Tibial artery (tissue), 4 donors: ENCODE measurements at regions not wholly inside any gene's neighbourhood (a gene's known extent, or its start where the extent isn't known, plus 50 kb on each side); places are given as distances from the start of the nearest gene placed in this dataset.

ENCODE experiments used
- DNase-seq, 2 donors: peaks; one replicate each; pipeline ENCODE4 v3.0.0-alpha.2; 2019
- H3K27ac ChIP-seq, 2 donors: fragments of 200-600 bp; sonication (generic) in 1 of 2; 1 replicate in 1 of 2; 2 replicates in 1 of 2; pipeline ENCODE4 v1.5.1; 2018 to 2019; ENCODE audit warnings: mild to moderate bottlenecking in 1 of 2
- H3K27me3 ChIP-seq, 2 donors: fragments of 200-600 bp; sonication (generic) in 1 of 2; one replicate each; pipeline versions ENCODE4 v1.5.1 to v1.6.0; 2016 to 2019
- H3K36me3 ChIP-seq, 3 donors: fragments of 200-600 bp; sonication (generic) in 2 of 3; one replicate each; pipeline ENCODE4 v1.5.1; 2016 to 2019; ENCODE audit warnings: mild to moderate bottlenecking in 2 of 3
- H3K4me1 ChIP-seq, 4 donors: fragments of 200-600 bp; sonication (generic) in 2 of 4; 1 replicate in 3 of 4; 2 replicates in 1 of 4; pipeline ENCODE4 v1.5.1; 2016 to 2019
- H3K4me3 ChIP-seq, 2 donors: fragments of 200-600 bp; sonication (generic) in 1 of 2; 1 replicate in 1 of 2; 2 replicates in 1 of 2; pipeline ENCODE4 v1.5.1; 2018 to 2019; ENCODE audit warnings: mild to moderate bottlenecking in 2 of 2
- H3K9me3 ChIP-seq, 3 donors: fragments of 200-600 bp; sonication (generic) in 1 of 3; one replicate each; pipeline ENCODE4 v1.5.1; 2016 to 2019
- intact Hi-C: fragments of 100-400 bp; cut with DNase I; formaldehyde crosslinking; loops from one replicate; pipeline ENCODE4 v1.15.0; 2023; ENCODE audit warnings: low total_unique reads
- TF ChIP-seq, protein P1 (sequence below), 2 experiments: fragments of 200-600 bp in 1 of 2; fragments of 450-650 bp in 1 of 2; IDR thresholded peaks; one replicate each; pipeline ENCODE4 v1.5.1; 2017 to 2019; ENCODE audit warnings: antibody characterized with exemption in 2 of 2, mild to moderate bottlenecking in 1 of 2, moderate library complexity in 1 of 2

DNA sequence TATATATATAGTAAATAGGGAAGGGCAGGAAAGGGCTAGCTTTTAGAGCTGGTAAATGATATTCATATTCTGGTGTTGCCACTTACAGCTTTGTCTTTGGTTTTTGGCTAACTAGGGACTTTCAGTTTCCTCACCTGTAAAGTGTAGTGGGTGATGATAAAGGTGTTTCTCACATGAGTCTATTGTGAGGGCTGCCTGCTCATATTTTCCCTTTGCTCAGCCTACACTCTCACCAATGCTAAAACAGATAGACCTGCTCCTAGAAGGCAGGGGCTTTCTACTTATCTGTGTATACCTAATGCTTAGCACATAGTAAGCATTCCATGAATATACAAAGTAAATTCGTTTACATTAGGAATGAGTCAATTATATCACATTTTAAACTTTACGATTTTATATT lies 137.2 kb upstream of the HS3ST1 start:
- H3K27me3 ChIP-seq: no peaks in the 10 kb centered on the region
- DNase-seq: no peak
- TF ChIP-seq, protein P1, sequence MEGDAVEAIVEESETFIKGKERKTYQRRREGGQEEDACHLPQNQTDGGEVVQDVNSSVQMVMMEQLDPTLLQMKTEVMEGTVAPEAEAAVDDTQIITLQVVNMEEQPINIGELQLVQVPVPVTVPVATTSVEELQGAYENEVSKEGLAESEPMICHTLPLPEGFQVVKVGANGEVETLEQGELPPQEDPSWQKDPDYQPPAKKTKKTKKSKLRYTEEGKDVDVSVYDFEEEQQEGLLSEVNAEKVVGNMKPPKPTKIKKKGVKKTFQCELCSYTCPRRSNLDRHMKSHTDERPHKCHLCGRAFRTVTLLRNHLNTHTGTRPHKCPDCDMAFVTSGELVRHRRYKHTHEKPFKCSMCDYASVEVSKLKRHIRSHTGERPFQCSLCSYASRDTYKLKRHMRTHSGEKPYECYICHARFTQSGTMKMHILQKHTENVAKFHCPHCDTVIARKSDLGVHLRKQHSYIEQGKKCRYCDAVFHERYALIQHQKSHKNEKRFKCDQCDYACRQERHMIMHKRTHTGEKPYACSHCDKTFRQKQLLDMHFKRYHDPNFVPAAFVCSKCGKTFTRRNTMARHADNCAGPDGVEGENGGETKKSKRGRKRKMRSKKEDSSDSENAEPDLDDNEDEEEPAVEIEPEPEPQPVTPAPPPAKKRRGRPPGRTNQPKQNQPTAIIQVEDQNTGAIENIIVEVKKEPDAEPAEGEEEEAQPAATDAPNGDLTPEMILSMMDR (IDR thresholded peaks at IDR 0.05): no peak
- no peaks in the 10 kb centered on the region for H3K9me3 ChIP-seq
- H3K27ac ChIP-seq: no peak overlapping the region
- intact Hi-C loops: no loop called here
- no peak overlapping the region for H3K4me3 ChIP-seq
- H3K4me1 ChIP-seq: no peaks in the 10 kb centered on the region
- H3K36me3 ChIP-seq: no peaks in the 10 kb centered on the region

DNA sequence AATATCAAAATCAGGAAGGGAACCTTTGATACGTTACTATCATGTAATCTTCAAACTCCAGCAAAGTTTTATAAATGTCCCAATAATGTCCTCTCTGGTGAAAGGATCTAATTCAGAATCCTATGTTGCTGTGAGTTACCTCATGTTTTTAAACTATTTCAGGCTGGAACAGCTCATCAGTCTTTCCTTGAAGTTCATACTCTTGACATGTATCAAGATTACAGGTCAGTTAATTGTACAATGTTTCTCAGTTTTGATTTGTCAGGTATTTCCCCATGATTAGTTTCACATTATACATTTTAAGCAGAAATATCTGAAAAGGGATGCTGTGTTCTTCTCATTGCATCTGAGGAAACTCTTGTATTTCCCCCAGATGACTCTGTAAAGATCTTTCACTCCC lies 136.5 kb upstream of the HS3ST1 start:
- TF ChIP-seq, protein P1 (IDR thresholded peaks at IDR 0.05): no peak
- Histone ChIP-seq H3K4me3 (no peak overlapping the region), H3K4me1 (no peaks in the 10 kb centered on the region), H3K27me3 (no peaks in the 10 kb centered on the region), H3K9me3 (no peaks in the 10 kb centered on the region), H3K27ac (no peak overlapping the region), H3K36me3 (no peaks in the 10 kb centered on the region)
- no peak for DNase-seq
- intact Hi-C loops: no loop called here

DNA sequence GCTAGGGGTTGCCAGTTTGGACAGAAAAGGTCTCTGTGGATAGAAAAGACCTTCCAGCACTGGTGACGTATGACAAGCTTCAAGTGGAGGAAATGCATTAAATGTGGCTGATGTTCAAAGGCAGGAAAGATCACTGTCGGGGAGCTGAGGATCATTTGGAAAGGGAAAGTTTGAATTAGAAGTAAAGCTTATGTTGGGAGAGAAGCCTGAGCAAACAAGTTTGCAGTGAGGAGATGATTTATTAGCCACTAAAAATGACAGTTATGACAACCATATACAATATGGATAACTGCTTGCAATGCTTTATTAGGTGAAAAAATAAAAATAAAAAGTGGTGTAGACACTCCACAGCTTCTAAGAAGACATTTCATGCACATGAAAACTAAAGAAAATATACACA lies 135.3 kb upstream of the HS3ST1 start:
- Histone ChIP-seq H3K9me3 (no peaks in the 10 kb centered on the region), H3K4me1 (no peaks in the 10 kb centered on the region), H3K27me3 (no peaks in the 10 kb centered on the region), H3K27ac (no peak overlapping the region), H3K36me3 (no peaks in the 10 kb centered on the region), H3K4me3 (no peak overlapping the region)
- DNase-seq: no peak
- intact Hi-C loops: no loop called here
- TF ChIP-seq, protein P1 (IDR thresholded peaks at IDR 0.05): no peak

- Histone ChIP-seq H3K27ac (no peak overlapping the region), H3K36me3 (no peaks in the 10 kb centered on the region), H3K4me3 (no peak overlapping the region), H3K9me3 (no peaks in the 10 kb centered on the region), H3K4me1 (no peaks in the 10 kb centered on the region), H3K27me3 (no peaks in the 10 kb centered on the region)
- TF ChIP-seq, protein P1 (IDR thresholded peaks at IDR 0.05): no peak
- no peak for DNase-seq
- intact Hi-C loops: no loop called here
These were observed 120.8 kb upstream of the HS3ST1 start for GRCh38 chr4:11549525-11549924.

- no peak overlapping the region for H3K27ac ChIP-seq
- no peaks in the 10 kb centered on the region for H3K4me1 ChIP-seq
- H3K9me3 ChIP-seq: no peaks in the 10 kb centered on the region
- TF ChIP-seq, protein P1 (IDR thresholded peaks at IDR 0.05): no peak
- intact Hi-C loops: no loop called here
- no peak overlapping the region for H3K4me3 ChIP-seq
- no peaks in the 10 kb centered on the region for H3K27me3 ChIP-seq
- H3K36me3 ChIP-seq: no peaks in the 10 kb centered on the region
- no peak for DNase-seq
These were observed 119.9 kb upstream of the HS3ST1 start for GRCh38 chr4:11548597-11549082.
